ENCODE measurements at regions not wholly inside any gene's neighbourhood (a gene's known extent, or its start where the extent isn't known, plus 50 kb on each side); places are given as distances from the start of the nearest gene placed in this dataset.

DNA sequence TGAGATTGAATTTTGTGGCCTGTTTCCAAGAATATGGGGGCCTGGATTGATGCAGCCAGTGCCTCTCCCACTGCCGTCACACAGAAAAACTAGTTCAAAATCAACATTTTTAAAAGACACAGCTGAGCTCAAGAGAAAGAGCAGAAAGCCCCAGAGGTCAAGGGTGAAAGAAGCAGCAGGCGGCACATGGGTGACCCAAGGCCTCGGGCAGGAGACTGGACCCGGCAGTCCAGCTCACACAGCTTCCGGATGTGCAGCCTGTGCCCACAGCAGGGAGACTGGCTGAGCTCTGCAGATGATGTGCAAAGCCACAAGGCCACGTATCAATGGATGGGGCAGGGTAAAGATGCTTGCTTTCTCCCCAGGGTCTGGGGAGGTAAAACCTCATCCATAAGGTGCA is 50.4 kb upstream of the RNF32 start:
- ChIA-PET CTCF (no interaction called here), POLR2A (no interaction called here)
- TF ChIP-seq, protein P1, sequence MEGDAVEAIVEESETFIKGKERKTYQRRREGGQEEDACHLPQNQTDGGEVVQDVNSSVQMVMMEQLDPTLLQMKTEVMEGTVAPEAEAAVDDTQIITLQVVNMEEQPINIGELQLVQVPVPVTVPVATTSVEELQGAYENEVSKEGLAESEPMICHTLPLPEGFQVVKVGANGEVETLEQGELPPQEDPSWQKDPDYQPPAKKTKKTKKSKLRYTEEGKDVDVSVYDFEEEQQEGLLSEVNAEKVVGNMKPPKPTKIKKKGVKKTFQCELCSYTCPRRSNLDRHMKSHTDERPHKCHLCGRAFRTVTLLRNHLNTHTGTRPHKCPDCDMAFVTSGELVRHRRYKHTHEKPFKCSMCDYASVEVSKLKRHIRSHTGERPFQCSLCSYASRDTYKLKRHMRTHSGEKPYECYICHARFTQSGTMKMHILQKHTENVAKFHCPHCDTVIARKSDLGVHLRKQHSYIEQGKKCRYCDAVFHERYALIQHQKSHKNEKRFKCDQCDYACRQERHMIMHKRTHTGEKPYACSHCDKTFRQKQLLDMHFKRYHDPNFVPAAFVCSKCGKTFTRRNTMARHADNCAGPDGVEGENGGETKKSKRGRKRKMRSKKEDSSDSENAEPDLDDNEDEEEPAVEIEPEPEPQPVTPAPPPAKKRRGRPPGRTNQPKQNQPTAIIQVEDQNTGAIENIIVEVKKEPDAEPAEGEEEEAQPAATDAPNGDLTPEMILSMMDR (IDR thresholded peaks at IDR 0.05; ENCODE audit: control extremely low read depth, extremely low read depth, low read depth, missing control alignments) = no peak
- DNase-seq (ENCODE audit: extremely low spot score) = no peak

DNA sequence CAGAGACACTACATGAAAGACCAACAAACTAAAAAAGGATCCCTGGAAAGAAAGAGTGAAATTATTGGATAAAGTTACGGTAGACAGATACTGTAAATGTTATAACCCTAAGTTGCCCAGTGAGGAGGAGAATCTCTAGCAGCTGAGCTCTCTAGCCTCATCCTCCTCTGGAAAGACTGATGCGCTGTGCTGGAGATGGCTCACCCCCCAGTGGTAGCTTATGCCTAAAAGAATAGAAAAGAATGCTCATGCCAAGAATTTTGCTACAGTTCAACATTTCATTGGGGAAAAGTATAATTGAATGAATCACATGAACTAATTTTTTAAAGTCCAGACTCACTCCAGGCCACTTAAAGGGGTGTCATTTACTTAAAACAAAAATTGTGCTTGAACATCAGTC is 50.8 kb upstream of the RNF32 start:
- DNase-seq (ENCODE audit: extremely low spot score) = no peak
- CTCF ChIA-PET = no interaction called here
- TF ChIP-seq, protein P1 (IDR thresholded peaks at IDR 0.05; ENCODE audit: control extremely low read depth, extremely low read depth, low read depth, missing control alignments) = no peak
- POLR2A ChIA-PET = no interaction called here

DNA sequence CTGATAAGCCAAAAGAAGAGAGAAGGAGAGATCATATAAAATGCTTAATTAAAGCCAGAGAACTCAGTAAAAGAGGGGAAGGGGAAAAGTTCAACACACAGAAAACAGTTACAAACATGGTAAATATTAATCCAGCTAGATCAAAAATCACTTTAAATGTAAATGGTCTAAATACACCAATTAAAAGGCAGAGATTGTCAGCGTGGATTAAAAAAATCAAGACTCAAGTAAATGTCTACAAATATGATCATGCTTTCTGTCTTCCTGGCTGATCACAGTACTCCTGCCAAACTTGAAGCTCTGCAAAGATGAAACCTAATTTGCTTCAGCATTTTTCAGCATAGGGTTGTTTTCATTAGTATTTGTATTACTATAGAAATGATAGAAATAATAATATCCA is 54.6 kb upstream of the RNF32 start:
- CTCF ChIA-PET = no interaction called here
- DNase-seq (ENCODE audit: extremely low spot score) = no peak
- TF ChIP-seq, protein P1 (IDR thresholded peaks at IDR 0.05; ENCODE audit: control extremely low read depth, extremely low read depth, low read depth, missing control alignments) = no peak
- POLR2A ChIA-PET = no interaction called here

DNA sequence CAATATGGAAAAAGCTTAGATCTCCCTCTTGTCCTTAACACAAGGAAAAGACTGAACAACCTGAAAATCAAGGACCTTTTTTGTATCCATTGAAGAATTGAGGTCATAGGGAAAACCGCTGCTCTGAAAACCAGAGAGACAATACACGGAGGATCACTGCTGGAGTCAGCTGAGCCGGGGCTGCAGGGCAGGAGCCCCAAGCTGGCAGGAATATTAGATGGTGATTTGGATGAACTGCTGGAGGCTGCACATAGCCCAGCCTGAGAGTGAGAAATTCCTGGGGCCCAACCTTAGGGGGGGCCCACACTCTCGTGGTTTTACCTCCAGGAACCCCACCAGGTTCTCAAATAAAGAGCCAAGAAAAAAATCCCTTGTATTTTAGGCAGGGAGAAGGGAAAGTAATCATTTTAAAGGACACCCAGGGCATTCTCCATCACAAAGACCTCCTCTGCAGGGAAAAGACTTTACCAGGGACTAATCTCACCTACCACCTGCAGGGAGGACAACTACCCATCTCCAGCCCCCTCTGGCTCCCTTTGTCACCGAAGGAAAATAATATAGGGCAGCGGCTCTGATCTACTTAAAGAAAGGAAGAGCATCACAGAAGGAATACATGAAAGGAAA is 55.4 kb upstream of the RNF32 start:
- no peak for DNase-seq (ENCODE audit: extremely low spot score)
- TF ChIP-seq, protein P1 (IDR thresholded peaks at IDR 0.05; ENCODE audit: control extremely low read depth, extremely low read depth, low read depth, missing control alignments) = no peak
- ChIA-PET CTCF (no interaction called here), POLR2A (no interaction called here)

DNA sequence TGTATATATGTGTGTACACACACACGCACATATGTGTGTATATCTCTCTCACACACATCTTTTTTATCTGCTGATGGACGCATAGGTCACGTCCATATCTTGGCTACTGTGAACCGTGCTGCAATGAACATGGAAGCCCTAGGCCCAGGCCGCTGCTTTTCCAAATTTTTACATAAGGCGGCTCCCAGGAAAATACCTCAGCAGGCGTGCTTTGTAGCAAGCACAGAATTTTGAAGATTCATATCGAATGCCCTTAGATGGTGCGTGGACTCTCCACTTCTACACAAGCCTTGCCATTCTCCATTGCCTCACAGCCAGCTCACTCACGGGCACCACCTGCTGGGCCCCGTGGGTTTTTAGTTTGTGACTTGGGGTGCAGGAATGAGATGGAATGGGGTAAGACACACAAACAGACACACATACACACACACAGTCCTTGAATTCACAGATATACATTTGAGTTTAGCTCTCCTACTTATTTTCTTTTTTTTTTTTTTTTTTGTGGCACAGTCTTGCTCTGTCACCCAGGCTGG is 57.9 kb upstream of the RNF32 start:
- TF ChIP-seq, protein P1 (IDR thresholded peaks at IDR 0.05; ENCODE audit: control extremely low read depth, extremely low read depth, low read depth, missing control alignments) = no peak
- no peak for DNase-seq (ENCODE audit: extremely low spot score)
- CTCF ChIA-PET = no interaction called here
- POLR2A ChIA-PET = no interaction called here

DNA sequence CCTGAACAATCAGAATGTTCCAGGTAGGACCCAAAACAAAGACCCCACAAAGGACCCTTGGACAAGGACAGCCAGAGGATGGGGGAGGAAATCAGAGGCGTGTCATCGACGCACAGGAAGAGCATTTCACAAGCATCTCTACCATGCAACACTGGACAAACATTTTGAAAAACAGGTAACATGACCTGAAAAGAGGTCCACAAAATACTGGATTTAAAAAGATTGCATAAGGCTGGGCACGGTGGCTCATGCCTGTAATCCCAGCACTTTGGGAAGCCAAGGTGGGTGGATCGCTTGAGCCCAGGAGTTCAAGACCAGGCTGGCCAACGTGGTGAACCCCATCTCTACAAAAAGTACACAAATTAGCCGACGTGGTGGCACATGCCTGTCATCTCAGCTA is 60.5 kb upstream of the RNF32 start:
- no peak for DNase-seq (ENCODE audit: extremely low spot score)
- POLR2A ChIA-PET = no interaction called here

More for the DNA sequence above, 60.5 kb upstream of the RNF32 start:
- TF ChIP-seq, protein P1 (IDR thresholded peaks at IDR 0.05; ENCODE audit: control extremely low read depth, extremely low read depth, low read depth, missing control alignments) = no peak
- CTCF ChIA-PET = interaction anchor here (1.2 kb wide), 2 partner anchors 12 to 13 kb away, joined by 3 read pairs; no protein-coding TSS in a partner anchor
